CD4-positive, alpha-beta memory T cell (primary cell): ENCODE measurements at regions not wholly inside any gene's neighbourhood (a gene's known extent, or its start where the extent isn't known, plus 50 kb on each side); places are given as distances from the start of the nearest gene placed in this dataset.

ENCODE experiments used
- CTCF ChIA-PET: fragments of 350-600 bp; sonication (Branson Sonifier 250); formaldehyde crosslinking; loops from one replicate; lab custom pipeline; 2021; ENCODE audit warnings: inconsistent platforms; ENCODE audit not compliant: partially characterized antibody; lab: Charles Lee
- POLR2A ChIA-PET: fragments of 350-600 bp; sonication (Branson Sonifier 250); formaldehyde crosslinking; loops from one replicate; lab custom pipeline; 2021; ENCODE audit not compliant: partially characterized antibody; lab: Charles Lee
- DNase-seq, 5 donors: peaks; one replicate each; pipeline versions ENCODE4 v3.0.0 to v3.0.0-alpha.2; 2020 to 2022; ENCODE audit warnings: mixed read lengths in 1 of 5
- H3K27ac ChIP-seq: one replicate; pipeline ENCODE4 v1.7.0; 2013; ENCODE audit warnings: low read depth, low read length
- H3K27me3 ChIP-seq: 2 replicates; pipeline ENCODE4 v1.7.0; 2013; ENCODE audit warnings: mild to moderate bottlenecking, low read length, moderate library complexity; ENCODE audit not compliant: insufficient read depth
- H3K36me3 ChIP-seq: 2 replicates; pipeline ENCODE4 v1.7.0; 2013; ENCODE audit warnings: mild to moderate bottlenecking, low read length, moderate library complexity; ENCODE audit not compliant: insufficient read depth
- H3K4me1 ChIP-seq: 2 replicates; pipeline ENCODE4 v1.7.0; 2013; ENCODE audit warnings: mild to moderate bottlenecking, low read length, moderate library complexity; ENCODE audit not compliant: insufficient read depth
- H3K4me3 ChIP-seq, 2 donors: one replicate each; pipeline ENCODE4 v1.7.0; 2013; ENCODE audit warnings: low read length in 2 of 2, mild to moderate bottlenecking in 1 of 2
- H3K9me3 ChIP-seq, 2 donors: one replicate each; pipeline ENCODE4 v1.7.0; 2013; ENCODE audit warnings: low read length in 2 of 2, control low read depth in 1 of 2; ENCODE audit not compliant: control insufficient read depth in 1 of 2
- H3K27ac Mint-ChIP-seq, 7 donors: one replicate each; pipeline ENCODE4 v1.8.0; 2020 to 2021; ENCODE audit warnings: mixed read lengths in 7 of 7, mild to moderate bottlenecking in 6 of 7, inconsistent platforms in 3 of 7, moderate library complexity in 3 of 7
- H3K27me3 Mint-ChIP-seq, 2 donors: one replicate each; pipeline ENCODE4 v1.8.0; 2020 to 2021; ENCODE audit warnings: mixed read lengths in 2 of 2
- H3K36me3 Mint-ChIP-seq, 2 donors: one replicate each; pipeline ENCODE4 v1.8.0; 2020 to 2021; ENCODE audit warnings: mixed read lengths in 2 of 2, inconsistent platforms in 1 of 2, mild to moderate bottlenecking in 1 of 2
- H3K4me1 Mint-ChIP-seq, 4 donors: one replicate each; pipeline ENCODE4 v1.8.0; 2020 to 2021; ENCODE audit warnings: mixed read lengths in 4 of 4, mild to moderate bottlenecking in 1 of 4
- H3K4me3 Mint-ChIP-seq, 8 donors: one replicate each; pipeline ENCODE4 v1.8.0; 2020 to 2021; ENCODE audit warnings: mixed read lengths in 8 of 8, mild to moderate bottlenecking in 7 of 8, moderate library complexity in 6 of 8, inconsistent platforms in 3 of 8
- H3K9me3 Mint-ChIP-seq, 8 donors: one replicate each; pipeline ENCODE4 v1.8.0; 2020 to 2021; ENCODE audit warnings: mixed read lengths in 8 of 8, mild to moderate bottlenecking in 5 of 8, inconsistent platforms in 3 of 8, moderate library complexity in 1 of 8
- intact Hi-C: fragments of 100-400 bp; cut with micrococcal nuclease; formaldehyde crosslinking; loops from one replicate; pipeline ENCODE4 v1.15.1; 2023

DNA sequence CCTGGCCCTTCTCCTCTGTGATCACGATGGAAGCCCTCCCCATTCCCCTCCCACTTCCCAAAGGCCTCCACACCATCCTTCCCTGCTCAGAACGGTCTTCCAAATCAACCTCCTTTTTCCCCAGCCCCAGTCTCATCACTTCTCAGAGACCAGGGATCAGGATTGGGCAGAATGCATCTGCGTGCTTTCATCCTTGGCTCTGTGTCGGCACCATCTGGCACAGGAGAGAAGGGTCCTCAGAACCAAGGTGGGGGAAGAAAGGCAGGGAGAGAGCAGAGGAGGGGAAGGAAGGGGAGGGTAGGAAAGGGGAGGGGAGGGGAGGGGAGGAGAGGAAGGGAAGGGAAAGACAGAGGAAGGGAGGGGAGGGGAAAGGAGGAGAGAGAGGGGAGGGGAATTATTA is 52.4 kb upstream of the FICD start:
- no peak overlapping the region for H3K27ac ChIP-seq
- DNase-seq, result no peak
- no peaks in the 10 kb centered on the region for H3K9me3 ChIP-seq
- no peaks in the 10 kb centered on the region for H3K36me3 ChIP-seq
- H3K4me1 Mint-ChIP-seq, result no peaks in the 10 kb centered on the region
- H3K4me3 Mint-ChIP-seq, result no peak overlapping the region
- no peak overlapping the region for H3K4me3 ChIP-seq
- no peak overlapping the region for H3K27ac Mint-ChIP-seq
- no peaks in the 10 kb centered on the region for H3K4me1 ChIP-seq
- no peaks in the 10 kb centered on the region for H3K36me3 Mint-ChIP-seq
- intact Hi-C loops, result no loop called here
- H3K27me3 Mint-ChIP-seq, result peaks cover 29 to 35% of the 10 kb centered on the region in 2 donors
- H3K9me3 Mint-ChIP-seq, result peaks cover 0 to 3% (median 0%) of the 10 kb centered on the region in 8 donors
- no peaks in the 10 kb centered on the region for H3K27me3 ChIP-seq
- ChIA-PET CTCF (no interaction called here), POLR2A (no interaction called here)

DNA sequence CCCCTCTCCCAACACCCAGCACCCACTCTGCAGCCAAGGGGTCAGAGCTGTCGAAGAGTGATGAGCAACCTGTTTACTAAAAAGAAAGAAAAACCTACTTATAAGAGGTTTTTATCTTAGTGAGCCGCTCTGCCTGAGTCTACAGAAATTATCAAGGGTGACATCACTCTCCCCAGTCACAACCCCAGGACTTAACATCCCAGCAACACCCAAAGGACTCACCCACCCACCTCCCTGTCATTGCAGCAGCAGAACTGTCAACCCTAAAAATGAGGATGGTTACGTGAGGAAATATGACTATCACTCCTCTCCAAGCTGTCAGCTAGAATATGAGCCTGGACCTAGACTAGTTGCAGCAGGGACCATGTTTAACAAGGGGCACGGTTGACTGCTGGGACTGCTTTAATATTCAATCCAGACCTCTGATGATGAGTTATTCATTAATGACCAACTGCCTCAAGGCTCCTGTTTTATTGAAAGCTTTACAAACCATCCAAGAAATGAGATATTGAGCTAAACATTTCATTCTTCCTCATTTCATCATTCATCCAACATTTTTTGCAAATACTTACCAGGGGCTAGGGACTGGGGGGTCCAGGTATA is 53.9 kb upstream of the FICD start:
- intact Hi-C loops, result no loop called here
- Histone ChIP-seq H3K4me1 (no peaks in the 10 kb centered on the region), H3K27me3 (no peaks in the 10 kb centered on the region), H3K36me3 (no peaks in the 10 kb centered on the region), H3K27ac (no peak overlapping the region), H3K4me3 (no peak overlapping the region), H3K9me3 (no peaks in the 10 kb centered on the region)
- Mint-ChIP-seq H3K4me3 (no peak overlapping the region), H3K36me3 (no peaks in the 10 kb centered on the region), H3K27ac (no peak overlapping the region), H3K27me3 (peaks cover 22 to 35% of the 10 kb centered on the region in 2 donors), H3K9me3 (no peaks in the 10 kb centered on the region), H3K4me1 (no peaks in the 10 kb centered on the region)
- ChIA-PET CTCF (no interaction called here), POLR2A (no interaction called here)
- DNase-seq, result no peak

DNA sequence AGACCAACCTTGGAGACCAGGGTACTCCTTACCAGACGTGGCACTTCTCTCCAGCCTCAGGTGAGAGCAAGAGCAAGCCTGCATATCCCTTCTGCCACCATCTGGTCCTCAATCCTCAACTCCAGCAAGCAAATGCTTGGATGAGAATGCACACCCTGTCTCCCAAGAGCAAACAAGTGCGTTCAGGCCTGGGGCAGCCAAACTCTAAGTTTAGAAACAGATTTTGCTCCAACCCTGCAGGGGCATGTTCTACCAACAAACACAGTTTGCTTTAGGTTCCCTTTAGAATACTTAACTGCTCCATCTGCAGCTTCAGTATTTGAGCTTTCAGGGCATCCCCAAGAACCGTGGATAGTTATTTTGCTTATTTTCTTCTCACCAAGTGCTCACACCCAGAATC is 55.9 kb upstream of the FICD start:
- POLR2A ChIA-PET, result no interaction called here
- Histone ChIP-seq H3K9me3 (no peaks in the 10 kb centered on the region), H3K27ac (no peak overlapping the region), H3K4me3 (no peak overlapping the region), H3K4me1 (no peaks in the 10 kb centered on the region), H3K36me3 (no peaks in the 10 kb centered on the region), H3K27me3 (no peaks in the 10 kb centered on the region)
- CTCF ChIA-PET, result interaction anchor here (3.5 kb wide), 1 partner anchor 8 kb away, joined by 18 read pairs; no protein-coding TSS in a partner anchor
- H3K9me3 Mint-ChIP-seq, result no peaks in the 10 kb centered on the region
- H3K36me3 Mint-ChIP-seq, result no peaks in the 10 kb centered on the region
- DNase-seq, result no peak
- no peaks in the 10 kb centered on the region for H3K4me1 Mint-ChIP-seq
- H3K27ac Mint-ChIP-seq, result no peak overlapping the region
- intact Hi-C loops, result no loop called here
- peaks cover 24 to 42% of the 10 kb centered on the region in 2 donors for H3K27me3 Mint-ChIP-seq
- H3K4me3 Mint-ChIP-seq, result no peak overlapping the region

DNA sequence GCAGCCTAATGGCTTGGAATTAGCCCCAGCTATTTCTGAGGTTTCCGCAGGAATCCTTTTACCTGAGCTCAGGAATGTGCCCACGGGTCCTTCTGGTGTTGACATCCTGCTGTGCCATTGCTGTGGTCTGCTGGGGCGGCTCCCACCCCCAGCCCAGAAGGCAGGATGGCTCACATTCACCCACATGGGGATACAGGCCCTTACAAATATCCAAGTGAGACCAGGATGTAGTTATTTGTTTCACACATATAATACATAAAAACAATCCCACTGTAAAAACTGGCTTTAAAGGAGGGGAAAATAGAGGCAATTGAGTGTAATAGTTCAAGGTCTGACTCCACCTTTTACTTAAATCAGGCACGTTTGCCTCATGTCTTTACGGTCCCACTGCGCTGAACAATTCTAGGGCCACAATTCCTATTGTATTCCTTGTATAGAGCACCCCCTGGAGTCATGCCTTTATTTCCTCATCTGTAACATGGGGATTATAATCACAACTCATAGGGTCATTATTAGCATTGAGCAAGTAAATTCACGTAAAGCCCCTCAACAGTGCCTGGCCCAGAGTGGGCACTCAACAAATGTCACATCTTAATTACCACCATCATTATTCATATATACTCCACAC is 57.2 kb upstream of the FICD start:
- ChIA-PET CTCF (interaction anchor here (0.9 to 3.6 kb wide), 9 partner anchors 9 to 468 kb away, joined by 3 to 18 read pairs (median 4); no protein-coding TSS in a partner anchor), POLR2A (no interaction called here)
- Histone ChIP-seq H3K4me3 (no peak overlapping the region), H3K9me3 (no peaks in the 10 kb centered on the region), H3K27me3 (no peaks in the 10 kb centered on the region), H3K4me1 (no peaks in the 10 kb centered on the region), H3K27ac (no peak overlapping the region), H3K36me3 (no peaks in the 10 kb centered on the region)
- no peak overlapping the region for H3K4me3 Mint-ChIP-seq
- no peak for DNase-seq
- H3K27me3 Mint-ChIP-seq, result peaks cover 18 to 36% of the 10 kb centered on the region in 2 donors
- H3K27ac Mint-ChIP-seq, result no peak overlapping the region
- intact Hi-C loops, result loop anchor here (2.0 kb wide), 1 partner anchor 467 kb away; no protein-coding TSS in a partner anchor
- no peaks in the 10 kb centered on the region for H3K4me1 Mint-ChIP-seq
- no peaks in the 10 kb centered on the region for H3K9me3 Mint-ChIP-seq
- H3K36me3 Mint-ChIP-seq, result no peaks in the 10 kb centered on the region

DNA sequence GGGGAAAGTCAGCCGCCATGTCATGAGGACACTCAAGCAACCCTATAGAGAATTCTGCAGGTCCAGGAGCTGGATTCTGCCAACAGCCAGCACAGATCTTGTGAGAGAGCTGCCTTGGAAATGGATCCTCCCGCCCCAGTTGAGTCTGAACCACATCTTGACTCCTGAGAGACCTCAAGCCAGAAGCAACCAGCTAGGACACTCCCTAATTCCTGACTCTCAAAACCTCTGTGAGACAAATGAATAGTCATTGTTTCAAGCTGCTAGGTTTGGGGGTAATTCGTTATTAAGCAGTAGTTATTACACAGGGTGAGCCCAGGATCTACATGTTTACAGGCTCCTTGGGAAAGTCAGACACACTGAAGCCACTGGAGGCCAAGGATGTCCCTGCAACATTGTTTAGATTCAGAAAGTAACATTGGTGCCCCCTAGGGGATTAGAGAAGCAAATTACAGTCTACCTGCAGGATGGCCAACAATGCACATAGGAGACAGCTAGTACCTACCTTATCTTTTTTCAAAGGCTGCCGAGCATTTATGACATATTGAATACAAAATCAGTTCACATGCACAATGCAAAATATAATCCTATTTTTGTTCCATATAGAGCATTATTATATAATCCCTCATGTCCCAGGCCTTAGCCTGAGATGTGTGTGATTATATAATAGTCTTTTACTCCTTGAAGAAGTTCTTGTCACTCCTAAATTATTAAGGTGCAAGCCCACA is 57.9 kb upstream of the FICD start:
- H3K36me3 Mint-ChIP-seq, result no peaks in the 10 kb centered on the region
- Histone ChIP-seq H3K4me1 (no peaks in the 10 kb centered on the region), H3K4me3 (no peak overlapping the region), H3K27ac (no peak overlapping the region), H3K27me3 (no peaks in the 10 kb centered on the region), H3K36me3 (no peaks in the 10 kb centered on the region), H3K9me3 (no peaks in the 10 kb centered on the region)
- H3K27me3 Mint-ChIP-seq, result peaks cover 15 to 36% of the 10 kb centered on the region in 2 donors
- H3K4me1 Mint-ChIP-seq, result no peaks in the 10 kb centered on the region
- intact Hi-C loops, result loop anchor here (2.0 kb wide), 1 partner anchor 466 kb away; no protein-coding TSS in a partner anchor
- DNase-seq, result peak in 4 of 5 donors; percentile 2 to 41 (median 25)
- CTCF ChIA-PET, result interaction anchor here (0.6 to 3.6 kb wide), 11 partner anchors 10 to 564 kb away, joined by 3 to 18 read pairs (median 3); no protein-coding TSS in a partner anchor
- POLR2A ChIA-PET, result no interaction called here
- H3K4me3 Mint-ChIP-seq, result no peak overlapping the region
- H3K9me3 Mint-ChIP-seq, result peaks cover 0 to 2% (median 0%) of the 10 kb centered on the region in 8 donors
- no peak overlapping the region for H3K27ac Mint-ChIP-seq

GRCh38 chr12:108455706-108456105 is 59.4 kb upstream of the FICD start:
- H3K27ac Mint-ChIP-seq, result no peak overlapping the region
- H3K27me3 ChIP-seq, result no peaks in the 10 kb centered on the region
- H3K36me3 ChIP-seq, result no peaks in the 10 kb centered on the region
- peaks cover 10 to 33% of the 10 kb centered on the region in 2 donors for H3K27me3 Mint-ChIP-seq
- no peak overlapping the region for H3K4me3 ChIP-seq
- H3K4me1 ChIP-seq, result no peaks in the 10 kb centered on the region
- no peak overlapping the region for H3K27ac ChIP-seq
- no peaks in the 10 kb centered on the region for H3K4me1 Mint-ChIP-seq
- peaks cover 0 to 2% (median 0%) of the 10 kb centered on the region in 8 donors for H3K9me3 Mint-ChIP-seq
- CTCF ChIA-PET, result interaction anchor here (1.2 to 3.6 kb wide), 3 partner anchors 220 to 463 kb away, joined by 3 to 12 read pairs (median 7); no protein-coding TSS in a partner anchor
- DNase-seq, result no peak
- intact Hi-C loops, result loop anchor here (2.0 kb wide), 1 partner anchor 465 kb away; no protein-coding TSS in a partner anchor
- H3K4me3 Mint-ChIP-seq, result no peak overlapping the region
- no peaks in the 10 kb centered on the region for H3K9me3 ChIP-seq
- POLR2A ChIA-PET, result no interaction called here
- no peaks in the 10 kb centered on the region for H3K36me3 Mint-ChIP-seq

GRCh38 chr12:108454539-108455139 is 60.4 kb upstream of the FICD start:
- Mint-ChIP-seq H3K27me3 (peaks cover 7 to 30% of the 10 kb centered on the region in 2 donors), H3K4me1 (no peaks in the 10 kb centered on the region), H3K36me3 (no peaks in the 10 kb centered on the region), H3K9me3 (peaks cover 0 to 2% (median 0%) of the 10 kb centered on the region in 8 donors), H3K27ac (no peak overlapping the region), H3K4me3 (no peak overlapping the region)
- Histone ChIP-seq H3K27me3 (no peaks in the 10 kb centered on the region), H3K4me3 (no peak overlapping the region), H3K4me1 (no peaks in the 10 kb centered on the region), H3K9me3 (no peaks in the 10 kb centered on the region), H3K36me3 (no peaks in the 10 kb centered on the region), H3K27ac (no peak overlapping the region)
- no peak for DNase-seq
- intact Hi-C loops, result no loop called here
- CTCF ChIA-PET, result interaction anchor here (0.7 to 3.6 kb wide), 2 partner anchors 65 to 220 kb away, joined by 3 to 12 read pairs; no protein-coding TSS in a partner anchor
- POLR2A ChIA-PET, result no interaction called here
